C4-2B (cell line): ENCODE measurements at regions not wholly inside any gene's neighbourhood (a gene's known extent, or its start where the extent isn't known, plus 50 kb on each side); places are given as distances from the start of the nearest gene placed in this dataset.

ENCODE experiments used
- CTCF ChIP-seq: fragments of 450-650 bp; conservative IDR thresholded peaks from 2 replicates; pipeline ENCODE4 v1.5.1; 2017; ENCODE audit warnings: mild to moderate bottlenecking
- ZFX ChIP-seq: fragments of 450-650 bp; IDR thresholded peaks from 2 replicates; pipeline ENCODE4 v1.6.1; 2017

- TF ChIP-seq CTCF = no peak
- no peak for TF ChIP-seq ZFX
These were observed 404.0 kb upstream of the NFIA start for GRCh38 chr1:60678391-60678790.
